ENCODE measurements at regions not wholly inside any gene's neighbourhood (a gene's known extent, or its start where the extent isn't known, plus 50 kb on each side); places are given as distances from the start of the nearest gene placed in this dataset.
"Not testable (repeated sequence)": the region's sequence is repeated elsewhere in the genome, so short reads cannot be mapped to it uniquely, and the experiment has no call there.

- H3K4me1 ChIP-seq = no peaks in the 10 kb centered on the region
- no peaks in the 10 kb centered on the region for H3K36me3 ChIP-seq
- no peaks in the 10 kb centered on the region for H3K27me3 ChIP-seq
- H3K9me3 ChIP-seq = no peaks in the 10 kb centered on the region
- no peak overlapping the region for H3K4me3 ChIP-seq
- intact Hi-C loops (cut with DNase I; ENCODE audit: low total_unique reads) = no loop called here
- DNase-seq = no peak
- TF ChIP-seq CTCF (IDR thresholded peaks at IDR 0.05) = no peak
- H3K27ac ChIP-seq = no peak overlapping the region
These were observed 232.7 kb upstream of the ACTBL2 start for GRCh38 chr5:57715296-57715695.

GRCh38 chr5:57713535-57713934 is 230.9 kb upstream of the ACTBL2 start:
- H3K4me1 ChIP-seq; H3K4me3 ChIP-seq; intact Hi-C loops (cut with DNase I; ENCODE audit: low total_unique reads); H3K9me3 ChIP-seq; H3K27ac ChIP-seq; DNase-seq; H3K36me3 ChIP-seq; H3K27me3 ChIP-seq: not testable (repeated sequence)

- H3K9me3 ChIP-seq = no peaks in the 10 kb centered on the region
- no peak overlapping the region for H3K4me3 ChIP-seq
- no peak for TF ChIP-seq CTCF (IDR thresholded peaks at IDR 0.05)
- no peaks in the 10 kb centered on the region for H3K36me3 ChIP-seq
- no peak overlapping the region for H3K27ac ChIP-seq
- no peaks in the 10 kb centered on the region for H3K27me3 ChIP-seq
- intact Hi-C loops (cut with DNase I; ENCODE audit: low total_unique reads) = no loop called here
- DNase-seq = no peak
- no peaks in the 10 kb centered on the region for H3K4me1 ChIP-seq
These were observed 229.3 kb upstream of the ACTBL2 start for GRCh38 chr5:57711946-57712345.

GRCh38 chr5:57711471-57711870 is 228.9 kb upstream of the ACTBL2 start:
- no peak for DNase-seq
- no peaks in the 10 kb centered on the region for H3K27me3 ChIP-seq
- no peaks in the 10 kb centered on the region for H3K36me3 ChIP-seq
- intact Hi-C loops (cut with DNase I; ENCODE audit: low total_unique reads) = no loop called here
- no peak overlapping the region for H3K4me3 ChIP-seq
- H3K27ac ChIP-seq = no peak overlapping the region
- no peaks in the 10 kb centered on the region for H3K9me3 ChIP-seq
- H3K4me1 ChIP-seq = no peaks in the 10 kb centered on the region
- no peak for TF ChIP-seq CTCF (IDR thresholded peaks at IDR 0.05)

GRCh38 chr5:57710126-57710525 is 227.5 kb upstream of the ACTBL2 start:
- no peaks in the 10 kb centered on the region for H3K27me3 ChIP-seq
- H3K27ac ChIP-seq = no peak overlapping the region
- DNase-seq = no peak
- intact Hi-C loops (cut with DNase I; ENCODE audit: low total_unique reads) = no loop called here
- TF ChIP-seq CTCF (IDR thresholded peaks at IDR 0.05) = no peak
- H3K4me3 ChIP-seq = no peak overlapping the region
- no peaks in the 10 kb centered on the region for H3K9me3 ChIP-seq
- no peaks in the 10 kb centered on the region for H3K36me3 ChIP-seq
- H3K4me1 ChIP-seq = no peaks in the 10 kb centered on the region

GRCh38 chr5:57705769-57706168 is 223.2 kb upstream of the ACTBL2 start:
- Histone ChIP-seq H3K27me3 (no peaks in the 10 kb centered on the region), H3K4me1 (no peaks in the 10 kb centered on the region), H3K27ac (no peak overlapping the region), H3K9me3 (no peaks in the 10 kb centered on the region), H3K36me3 (no peaks in the 10 kb centered on the region), H3K4me3 (no peak overlapping the region)
- no peak for TF ChIP-seq CTCF (IDR thresholded peaks at IDR 0.05)
- intact Hi-C loops (cut with DNase I; ENCODE audit: low total_unique reads) = no loop called here
- DNase-seq = no peak

All from tibial artery (tissue), 4 donors.